ENCODE measurements at regions not wholly inside any gene's neighbourhood (a gene's known extent, or its start where the extent isn't known, plus 50 kb on each side); places are given as distances from the start of the nearest gene placed in this dataset.
"Not testable (repeated sequence)": the region's sequence is repeated elsewhere in the genome, so short reads cannot be mapped to it uniquely, and the experiment has no call there.

GRCh38 chr6:88403486-88403885 is 237.3 kb upstream of the CNR1 start:
- H3K18ac ChIP-seq (ENCODE audit: low read length) = no peak overlapping the region
- no peaks in the 10 kb centered on the region for H3K79me1 ChIP-seq (ENCODE audit: low read depth, low read length)
- H3K36me3 ChIP-seq (replicated peaks in 1 of 2; ENCODE audit: control insufficient read depth in 2 of 2, insufficient read depth in 2 of 2, low read length in 2 of 2) = no peaks in the 10 kb centered on the region
- no peak overlapping the region for H3K23ac ChIP-seq (ENCODE audit: low read depth, low read length, poor library complexity)
- no peak overlapping the region for H3K9ac ChIP-seq (ENCODE audit: low read depth, low read length, poor library complexity)
- no peak overlapping the region for H2BK12ac ChIP-seq (ENCODE audit: low read length)
- no peak overlapping the region for H3K14ac ChIP-seq (ENCODE audit: low read length)
- H4K91ac ChIP-seq (ENCODE audit: low read depth, low read length, poor library complexity) = no peak overlapping the region
- H3K27me3 ChIP-seq (ENCODE audit: control insufficient read depth in 3 of 3, insufficient read depth in 3 of 3, low read depth in 1 of 3, low read length in 3 of 3) = no peaks in the 10 kb centered on the region
- no peak overlapping the region for H2AK5ac ChIP-seq (ENCODE audit: low read depth, low read length)
- no peak overlapping the region for H3K4me3 ChIP-seq (ENCODE audit: low read length in 2 of 2)
- no peaks in the 10 kb centered on the region for H3K9me3 ChIP-seq (replicated peaks in 1 of 2; ENCODE audit: control insufficient read depth in 2 of 2, insufficient read depth in 1 of 2, low read depth in 1 of 2, low read length in 2 of 2)
- H3K4me2 ChIP-seq (ENCODE audit: insufficient read depth, low read length, poor library complexity, severe bottlenecking) = no peak overlapping the region
- no peak overlapping the region for H2BK5ac ChIP-seq (ENCODE audit: low read length)
- H4K8ac ChIP-seq (ENCODE audit: low read depth, low read length) = no peak overlapping the region
- H3K4ac ChIP-seq (ENCODE audit: low read length) = no peak overlapping the region
- no CpG with 5 or more reads among the region's 1 CpG for WGBS, 2 donors (ENCODE audit: extremely low coverage in 2 of 2, insufficient read length in 2 of 2, insufficient replicate concordance in 1 of 2)
- no peak for DNase-seq (ENCODE audit: low spot score)
- H2BK15ac ChIP-seq (ENCODE audit: low read length) = no peak overlapping the region
- no peaks in the 10 kb centered on the region for H3K4me1 ChIP-seq (ENCODE audit: control insufficient read depth in 2 of 2, insufficient read depth in 1 of 2, low read depth in 1 of 2, low read length in 2 of 2)
- no peak overlapping the region for H3K27ac ChIP-seq (replicated peaks; ENCODE audit: low read length)
- H2BK120ac ChIP-seq (ENCODE audit: low read depth, low read length) = no peak overlapping the region
- H2AFZ ChIP-seq (ENCODE audit: low read length) = no peak overlapping the region

GRCh38 chr6:88402909-88403308 is 236.8 kb upstream of the CNR1 start:
- DNase-seq (ENCODE audit: low spot score) = no peak
- no CpG with 5 or more reads among the region's 3 CpGs for WGBS, 2 donors (ENCODE audit: extremely low coverage in 2 of 2, insufficient read length in 2 of 2, insufficient replicate concordance in 1 of 2)
- H2BK12ac ChIP-seq (ENCODE audit: low read length) = no peak overlapping the region

GRCh38 chr6:88390998-88391397 is 224.9 kb upstream of the CNR1 start:
- H3K4me1 ChIP-seq (ENCODE audit: control insufficient read depth in 2 of 2, insufficient read depth in 1 of 2, low read depth in 1 of 2, low read length in 2 of 2); H3K23ac ChIP-seq (ENCODE audit: low read depth, low read length, poor library complexity); DNase-seq (ENCODE audit: low spot score); H3K27me3 ChIP-seq (ENCODE audit: control insufficient read depth in 3 of 3, insufficient read depth in 3 of 3, low read depth in 1 of 3, low read length in 3 of 3); H3K4ac ChIP-seq (ENCODE audit: low read length); H3K4me3 ChIP-seq (ENCODE audit: low read length in 2 of 2); H2BK12ac ChIP-seq (ENCODE audit: low read length); H3K9me3 ChIP-seq (replicated peaks in 1 of 2; ENCODE audit: control insufficient read depth in 2 of 2, insufficient read depth in 1 of 2, low read depth in 1 of 2, low read length in 2 of 2); H4K91ac ChIP-seq (ENCODE audit: low read depth, low read length, poor library complexity); H4K8ac ChIP-seq (ENCODE audit: low read depth, low read length); H2BK120ac ChIP-seq (ENCODE audit: low read depth, low read length); H2AK5ac ChIP-seq (ENCODE audit: low read depth, low read length); H3K9ac ChIP-seq (ENCODE audit: low read depth, low read length, poor library complexity); H3K79me1 ChIP-seq (ENCODE audit: low read depth, low read length); H2BK15ac ChIP-seq (ENCODE audit: low read length); H2BK5ac ChIP-seq (ENCODE audit: low read length); H3K4me2 ChIP-seq (ENCODE audit: insufficient read depth, low read length, poor library complexity, severe bottlenecking); H3K18ac ChIP-seq (ENCODE audit: low read length); H3K14ac ChIP-seq (ENCODE audit: low read length); H3K27ac ChIP-seq (replicated peaks; ENCODE audit: low read length); H3K36me3 ChIP-seq (replicated peaks in 1 of 2; ENCODE audit: control insufficient read depth in 2 of 2, insufficient read depth in 2 of 2, low read length in 2 of 2): not testable (repeated sequence)
- H2AFZ ChIP-seq (ENCODE audit: low read length) = peak overlapping the region; percentile 35
- WGBS, 2 donors (ENCODE audit: extremely low coverage in 2 of 2, insufficient read length in 2 of 2, insufficient replicate concordance in 1 of 2) = no CpG with 5 or more reads among the region's 7 CpGs

More at GRCh38 chr6:88402909-88403308, 236.8 kb upstream of the CNR1 start:
- H3K79me1 ChIP-seq (ENCODE audit: low read depth, low read length) = no peaks in the 10 kb centered on the region
- H3K18ac ChIP-seq (ENCODE audit: low read length) = no peak overlapping the region
- H2AFZ ChIP-seq (ENCODE audit: low read length) = no peak overlapping the region
- no peak overlapping the region for H2BK15ac ChIP-seq (ENCODE audit: low read length)
- no peak overlapping the region for H2BK120ac ChIP-seq (ENCODE audit: low read depth, low read length)
- no peak overlapping the region for H4K8ac ChIP-seq (ENCODE audit: low read depth, low read length)
- no peak overlapping the region for H3K4me3 ChIP-seq (ENCODE audit: low read length in 2 of 2)
- H2AK5ac ChIP-seq (ENCODE audit: low read depth, low read length) = no peak overlapping the region
- H3K4me2 ChIP-seq (ENCODE audit: insufficient read depth, low read length, poor library complexity, severe bottlenecking) = no peak overlapping the region
- no peak overlapping the region for H3K23ac ChIP-seq (ENCODE audit: low read depth, low read length, poor library complexity)
- no peaks in the 10 kb centered on the region for H3K4me1 ChIP-seq (ENCODE audit: control insufficient read depth in 2 of 2, insufficient read depth in 1 of 2, low read depth in 1 of 2, low read length in 2 of 2)
- no peak overlapping the region for H3K4ac ChIP-seq (ENCODE audit: low read length)
- H2BK5ac ChIP-seq (ENCODE audit: low read length) = no peak overlapping the region
- no peaks in the 10 kb centered on the region for H3K27me3 ChIP-seq (ENCODE audit: control insufficient read depth in 3 of 3, insufficient read depth in 3 of 3, low read depth in 1 of 3, low read length in 3 of 3)
- no peak overlapping the region for H3K14ac ChIP-seq (ENCODE audit: low read length)
- H3K9me3 ChIP-seq (replicated peaks in 1 of 2; ENCODE audit: control insufficient read depth in 2 of 2, insufficient read depth in 1 of 2, low read depth in 1 of 2, low read length in 2 of 2) = no peaks in the 10 kb centered on the region
- H3K9ac ChIP-seq (ENCODE audit: low read depth, low read length, poor library complexity) = no peak overlapping the region
- H3K36me3 ChIP-seq (replicated peaks in 1 of 2; ENCODE audit: control insufficient read depth in 2 of 2, insufficient read depth in 2 of 2, low read length in 2 of 2) = no peaks in the 10 kb centered on the region
- H3K27ac ChIP-seq (replicated peaks; ENCODE audit: low read length) = no peak overlapping the region
- no peak overlapping the region for H4K91ac ChIP-seq (ENCODE audit: low read depth, low read length, poor library complexity)

- no peak overlapping the region for H3K4ac ChIP-seq (ENCODE audit: low read length)
- H3K27ac ChIP-seq (replicated peaks; ENCODE audit: low read length) = no peak overlapping the region
- no peak overlapping the region for H3K4me2 ChIP-seq (ENCODE audit: insufficient read depth, low read length, poor library complexity, severe bottlenecking)
- H3K23ac ChIP-seq (ENCODE audit: low read depth, low read length, poor library complexity) = no peak overlapping the region
- no peaks in the 10 kb centered on the region for H3K36me3 ChIP-seq (replicated peaks in 1 of 2; ENCODE audit: control insufficient read depth in 2 of 2, insufficient read depth in 2 of 2, low read length in 2 of 2)
- H2BK12ac ChIP-seq (ENCODE audit: low read length) = no peak overlapping the region
- H2BK5ac ChIP-seq (ENCODE audit: low read length) = no peak overlapping the region
- no peak for DNase-seq (ENCODE audit: low spot score)
- H3K27me3 ChIP-seq (ENCODE audit: control insufficient read depth in 3 of 3, insufficient read depth in 3 of 3, low read depth in 1 of 3, low read length in 3 of 3) = no peaks in the 10 kb centered on the region
- no peak overlapping the region for H3K9ac ChIP-seq (ENCODE audit: low read depth, low read length, poor library complexity)
- no peak overlapping the region for H2AFZ ChIP-seq (ENCODE audit: low read length)
- H3K18ac ChIP-seq (ENCODE audit: low read length) = no peak overlapping the region
- no peaks in the 10 kb centered on the region for H3K9me3 ChIP-seq (replicated peaks in 1 of 2; ENCODE audit: control insufficient read depth in 2 of 2, insufficient read depth in 1 of 2, low read depth in 1 of 2, low read length in 2 of 2)
- H2BK15ac ChIP-seq (ENCODE audit: low read length) = no peak overlapping the region
- no peak overlapping the region for H2AK5ac ChIP-seq (ENCODE audit: low read depth, low read length)
- H3K4me1 ChIP-seq (ENCODE audit: control insufficient read depth in 2 of 2, insufficient read depth in 1 of 2, low read depth in 1 of 2, low read length in 2 of 2) = no peaks in the 10 kb centered on the region
- H3K4me3 ChIP-seq (ENCODE audit: low read length in 2 of 2) = no peak overlapping the region
- no peak overlapping the region for H4K8ac ChIP-seq (ENCODE audit: low read depth, low read length)
- H4K91ac ChIP-seq (ENCODE audit: low read depth, low read length, poor library complexity) = no peak overlapping the region
- no peaks in the 10 kb centered on the region for H3K79me1 ChIP-seq (ENCODE audit: low read depth, low read length)
- no peak overlapping the region for H3K14ac ChIP-seq (ENCODE audit: low read length)
- H2BK120ac ChIP-seq (ENCODE audit: low read depth, low read length) = no peak overlapping the region
Observed at GRCh38 chr6:88388589-88388988, 222.4 kb upstream of the CNR1 start.
